SK-MEL-5 (cell line): ENCODE measurements at regions not wholly inside any gene's neighbourhood (a gene's known extent, or its start where the extent isn't known, plus 50 kb on each side); places are given as distances from the start of the nearest gene placed in this dataset.

Experiments used
- DNase-seq: peaks from one replicate; pipeline ENCODE4 v3.0.0-alpha.2; 2016; ENCODE audit warnings: low read depth, low spot score
- in situ Hi-C: cut with HindIII; loops from 2 replicates; pipeline ENCODE4 v1.10.0; 2016; ENCODE audit warnings: low sequenced_read_pairs, high pct_unique_total_duplicates, low pct_unique_long_range_greater_than_20kb

- no peak for DNase-seq
- in situ Hi-C loops: no loop called here
Measured at GRCh38 chr18:45562567-45563479, 52.5 kb upstream of the SLC14A2 start.

- in situ Hi-C loops: no loop called here
- no peak for DNase-seq
Measured at GRCh38 chr18:45565280-45565970, 49.9 kb upstream of the SLC14A2 start.
